Right lobe of liver (tissue), 6 donors: ENCODE measurements at regions not wholly inside any gene's neighbourhood (a gene's known extent, or its start where the extent isn't known, plus 50 kb on each side); places are given as distances from the start of the nearest gene placed in this dataset.
A peak's percentile ranks its signal among the peaks of the same experiment; 100 is the strongest.
"Not testable (repeated sequence)": the region's sequence is repeated elsewhere in the genome, so short reads cannot be mapped to it uniquely, and the experiment has no call there.

Experiments
- ATAC-seq, 4 donors: fragments of 200-7000 bp; cut with Tn5 transposase; one replicate each; pipeline ENCODE4 v1.9.1; 2020; ENCODE audit warnings: mild to moderate bottlenecking in 4 of 4, moderate library complexity in 4 of 4
- DNase-seq, 3 donors: peaks; one replicate each; pipeline ENCODE4 v3.0.0-alpha.2; 2020
- H3K27ac ChIP-seq, 3 donors: fragments of 200-600 bp; one replicate each; pipeline ENCODE4 v1.8.0; 2022
- H3K27me3 ChIP-seq, 2 donors: fragments of 200-600 bp; one replicate each; pipeline ENCODE4 v1.8.0; 2022
- H3K36me3 ChIP-seq, 4 donors: fragments of 200-600 bp; sonication (generic) in 1 of 4; one replicate each; pipeline versions ENCODE4 v1.5.1 to v1.8.0; 2017 to 2022; ENCODE audit warnings: control low read depth in 1 of 4
- H3K4me1 ChIP-seq, 4 donors: fragments of 200-600 bp; sonication (generic) in 1 of 4; one replicate each; pipeline versions ENCODE4 v1.5.1 to v1.8.0; 2017 to 2022; ENCODE audit warnings: control low read depth in 1 of 4
- H3K4me3 ChIP-seq, 3 donors: fragments of 200-600 bp; one replicate each; pipeline ENCODE4 v1.8.0; 2022
- H3K9me3 ChIP-seq, 4 donors: fragments of 200-600 bp; sonication (generic) in 1 of 4; one replicate each; pipeline versions ENCODE4 v1.5.1 to v1.8.0; 2017 to 2022; ENCODE audit warnings: control low read depth in 1 of 4
- POLR2A ChIP-seq: fragments of 450-650 bp; IDR thresholded peaks from one replicate; pipeline ENCODE4 v1.6.1; 2017; ENCODE audit warnings: antibody characterized with exemption, mild to moderate bottlenecking
- WGBS: methylation state at CpG from one replicate; pipeline ENCODE4 v1.1.6; 2018; ENCODE audit warnings: low coverage, low lambda C conversion rate; ENCODE audit not compliant: insufficient coverage; ENCODE audit errors: missing lambda C conversion rate; 5-methylcytosine and 5-hydroxymethylcytosine counted together
- intact Hi-C, 2 donors: fragments of 100-400 bp; cut with DNase I; formaldehyde crosslinking; loops; one replicate each; pipeline versions ENCODE4 v1.11.2 to v1.14.1; 2022
- TF ChIP-seq, protein P1 (sequence below), 4 donors: fragments of 200-600 bp in 3 of 4; fragments of 450-650 bp in 1 of 4; IDR thresholded peaks; one replicate each; pipeline versions ENCODE4 v1.5.1 to v1.8.0; 2016 to 2022; ENCODE audit warnings: antibody characterized with exemption in 4 of 4, mild to moderate bottlenecking in 2 of 4
- donor health status: DM: no; HTN: yes; CAD: no.
- donor health status: DM: no; HTN: no; CAD: no.
- donor health status: DM: no; HTN: no; CAD: no.
- donor health status: DM: no; HTN: yes; CAD: no.
- donor health status: DM: no; HTN: yes; CAD: no.

DNA sequence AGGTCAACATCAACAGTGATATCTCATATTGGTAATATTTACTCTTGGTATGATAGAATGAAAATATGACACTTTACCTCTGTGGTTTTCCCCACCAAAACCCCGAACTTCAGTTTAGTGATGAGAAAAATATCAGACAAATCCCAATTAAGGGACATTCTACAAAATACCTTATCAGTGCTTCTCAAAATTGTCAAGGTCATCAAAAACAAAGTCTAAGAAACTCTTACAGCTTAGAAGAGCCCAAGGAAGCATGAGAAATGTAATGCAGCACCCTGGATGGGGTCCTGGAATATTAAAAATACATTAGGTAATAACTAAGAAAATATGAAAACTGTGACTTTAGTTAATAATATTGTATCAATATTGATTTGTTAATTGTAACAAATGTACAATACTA is 148.3 kb upstream of the TFAP2D start:
- 59% methylated on average over 1 of the region's 1 CpG for WGBS
- H3K27ac ChIP-seq: no peak overlapping the region

DNA sequence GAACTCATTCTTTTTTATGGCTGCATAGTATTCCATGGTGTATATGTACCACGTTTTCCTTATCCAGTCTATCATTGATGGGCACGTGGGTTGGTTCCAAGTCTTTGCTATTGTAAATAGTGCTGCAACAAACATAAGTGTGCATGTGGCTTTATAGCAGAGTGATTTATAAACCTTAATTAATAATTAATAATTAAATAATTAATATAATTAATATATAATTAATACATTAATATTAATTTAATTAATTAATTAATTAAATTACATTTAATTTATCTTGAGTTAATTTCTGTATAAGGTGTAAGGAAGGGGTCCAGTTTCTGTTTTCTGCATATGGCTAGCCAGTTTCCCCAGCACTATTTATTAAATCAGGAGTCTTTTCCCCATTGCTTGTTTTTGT is 142.1 kb upstream of the TFAP2D start:
- DNase-seq, H3K36me3 ChIP-seq, H3K9me3 ChIP-seq, H3K27me3 ChIP-seq, H3K27ac ChIP-seq, H3K4me3 ChIP-seq, intact Hi-C loops, H3K4me1 ChIP-seq, ATAC-seq: not testable (repeated sequence)
- 83% methylated on average over 2 of the region's 2 CpGs for whole genome bisulfite sequencing

More for the DNA sequence above, 148.3 kb upstream of the TFAP2D start:
- no peaks in the 10 kb centered on the region for H3K4me1 ChIP-seq
- ATAC-seq: no peak
- no peaks in the 10 kb centered on the region for H3K9me3 ChIP-seq
- no peak overlapping the region for H3K4me3 ChIP-seq
- intact Hi-C loops: no loop called here
- DNase-seq: no peak
- no peak for TF ChIP-seq POLR2A
- TF ChIP-seq, protein P1, sequence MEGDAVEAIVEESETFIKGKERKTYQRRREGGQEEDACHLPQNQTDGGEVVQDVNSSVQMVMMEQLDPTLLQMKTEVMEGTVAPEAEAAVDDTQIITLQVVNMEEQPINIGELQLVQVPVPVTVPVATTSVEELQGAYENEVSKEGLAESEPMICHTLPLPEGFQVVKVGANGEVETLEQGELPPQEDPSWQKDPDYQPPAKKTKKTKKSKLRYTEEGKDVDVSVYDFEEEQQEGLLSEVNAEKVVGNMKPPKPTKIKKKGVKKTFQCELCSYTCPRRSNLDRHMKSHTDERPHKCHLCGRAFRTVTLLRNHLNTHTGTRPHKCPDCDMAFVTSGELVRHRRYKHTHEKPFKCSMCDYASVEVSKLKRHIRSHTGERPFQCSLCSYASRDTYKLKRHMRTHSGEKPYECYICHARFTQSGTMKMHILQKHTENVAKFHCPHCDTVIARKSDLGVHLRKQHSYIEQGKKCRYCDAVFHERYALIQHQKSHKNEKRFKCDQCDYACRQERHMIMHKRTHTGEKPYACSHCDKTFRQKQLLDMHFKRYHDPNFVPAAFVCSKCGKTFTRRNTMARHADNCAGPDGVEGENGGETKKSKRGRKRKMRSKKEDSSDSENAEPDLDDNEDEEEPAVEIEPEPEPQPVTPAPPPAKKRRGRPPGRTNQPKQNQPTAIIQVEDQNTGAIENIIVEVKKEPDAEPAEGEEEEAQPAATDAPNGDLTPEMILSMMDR (IDR thresholded peaks at IDR 0.05): no peak
- H3K27me3 ChIP-seq: no peaks in the 10 kb centered on the region
- H3K36me3 ChIP-seq: no peaks in the 10 kb centered on the region

DNA sequence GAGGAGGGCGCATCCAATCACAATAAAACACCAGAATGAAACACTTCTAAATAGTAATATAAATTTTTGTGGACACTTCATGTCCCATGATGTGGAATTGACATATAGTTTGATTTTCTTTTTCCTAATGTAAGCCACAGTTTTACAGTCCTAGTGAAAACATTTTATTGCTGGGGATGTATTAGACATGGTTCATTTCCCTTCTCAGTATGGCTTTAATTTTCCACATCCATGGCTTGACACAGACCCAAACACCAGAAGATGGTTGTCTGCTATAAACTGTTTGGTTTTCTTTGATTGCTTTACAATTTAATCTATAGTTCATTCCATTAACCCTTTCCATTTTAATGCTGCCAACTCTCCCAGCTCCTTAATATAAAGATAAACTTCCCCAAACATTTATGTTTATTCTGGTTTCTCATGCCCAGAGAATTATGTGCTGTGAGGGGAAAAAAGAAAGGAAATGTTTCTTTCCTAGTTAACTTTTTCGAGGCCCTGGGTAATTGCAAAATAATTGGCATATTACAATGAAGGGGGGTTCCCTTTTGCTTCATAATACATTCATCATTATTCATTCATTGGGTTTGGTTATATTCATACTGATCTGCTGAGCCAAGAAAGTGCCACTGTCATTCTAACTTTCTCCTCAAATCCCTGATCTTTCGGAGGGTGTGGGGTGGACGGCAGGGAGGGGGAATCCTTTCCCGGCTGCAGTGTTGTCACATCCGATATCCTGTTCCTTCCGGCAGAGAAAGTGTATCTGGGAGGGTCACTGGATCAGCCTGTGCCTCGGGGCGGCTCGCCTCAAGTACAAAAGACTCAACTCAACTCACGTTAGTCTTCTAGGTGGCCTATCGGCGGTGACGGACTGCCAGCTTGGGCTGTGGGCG is 127.6 kb upstream of the TFAP2D start:
- Histone ChIP-seq H3K4me1 (no peaks in the 10 kb centered on the region), H3K36me3 (no peaks in the 10 kb centered on the region), H3K27me3 (no peaks in the 10 kb centered on the region), H3K9me3 (no peaks in the 10 kb centered on the region), H3K4me3 (no peak overlapping the region), H3K27ac (no peak overlapping the region)
- DNase-seq (peak in 1 of 3 donors; percentile 18), ATAC-seq (no peak)
- TF ChIP-seq, protein P1 (IDR thresholded peaks at IDR 0.05): no peak
- no peak for TF ChIP-seq POLR2A
- intact Hi-C loops: no loop called here
- 59% methylated on average over 15 of the region's 15 CpGs for WGBS

DNA sequence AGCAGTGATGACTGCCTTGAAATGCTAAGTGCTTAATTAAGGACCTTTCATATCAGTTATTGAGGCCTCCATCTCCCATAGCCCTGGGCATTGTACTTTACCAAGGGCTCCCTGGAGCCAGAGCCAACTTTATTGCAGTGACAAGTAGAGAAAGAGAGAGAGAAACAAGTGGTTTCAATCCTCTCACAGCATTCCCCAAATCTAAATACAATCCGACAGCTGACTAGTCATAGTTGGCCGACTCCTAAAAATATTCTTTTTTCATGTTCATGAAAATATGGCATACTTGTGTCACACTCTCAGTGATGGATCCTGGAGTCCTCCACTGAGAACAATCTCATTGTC is 127.0 kb upstream of the TFAP2D start:
- ATAC-seq (no peak), DNase-seq (no peak)
- TF ChIP-seq POLR2A: no peak
- TF ChIP-seq, protein P1 (IDR thresholded peaks at IDR 0.05): no peak
- no peaks in the 10 kb centered on the region for H3K9me3 ChIP-seq
- H3K27ac ChIP-seq: no peak overlapping the region
- H3K4me1 ChIP-seq: no peaks in the 10 kb centered on the region
- intact Hi-C loops: no loop called here
- H3K4me3 ChIP-seq: no peak overlapping the region
- 33% methylated on average over 2 of the region's 2 CpGs for WGBS
- no peaks in the 10 kb centered on the region for H3K27me3 ChIP-seq
- no peaks in the 10 kb centered on the region for H3K36me3 ChIP-seq

DNA sequence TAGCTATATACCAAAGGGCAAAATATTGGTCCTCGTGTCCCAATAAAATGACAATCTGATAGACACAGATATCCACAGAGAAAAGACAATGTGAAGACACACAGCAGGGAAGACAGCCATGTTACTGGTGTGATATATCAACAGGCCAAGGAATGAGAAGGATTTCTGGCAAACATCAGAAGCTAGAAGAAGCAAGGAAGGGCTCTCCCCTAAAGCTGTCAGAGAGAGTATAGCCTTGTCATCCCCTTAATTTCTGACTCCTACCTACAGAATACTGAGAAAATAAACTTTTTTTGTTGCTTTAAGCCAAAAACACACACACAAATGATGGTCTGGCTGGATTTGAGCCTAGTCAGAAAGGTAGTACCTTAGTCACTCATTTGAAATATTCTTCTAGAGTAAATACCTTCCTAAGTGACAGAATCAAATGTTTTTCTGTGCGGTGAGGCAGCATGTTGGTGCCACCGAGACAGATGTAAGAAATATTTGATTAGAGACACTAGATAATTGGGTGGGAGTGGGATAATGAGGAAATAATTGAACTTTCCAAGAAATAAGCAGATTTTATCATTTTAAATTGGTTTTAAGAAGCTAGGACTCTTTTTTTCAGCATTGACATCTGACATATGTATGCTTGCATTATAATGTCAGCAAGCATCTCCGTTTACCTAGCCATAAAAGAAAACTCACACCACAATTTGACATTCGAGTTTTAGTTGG is 123.4 kb upstream of the TFAP2D start:
- no peak for ATAC-seq
- no peaks in the 10 kb centered on the region for H3K9me3 ChIP-seq
- DNase-seq: no peak
- H3K4me1 ChIP-seq: no peaks in the 10 kb centered on the region
- H3K36me3 ChIP-seq: no peaks in the 10 kb centered on the region
- H3K4me3 ChIP-seq: no peak overlapping the region
- WGBS: 43% methylated on average over 5 of the region's 5 CpGs
- H3K27ac ChIP-seq: no peak overlapping the region
- intact Hi-C loops: no loop called here
- no peaks in the 10 kb centered on the region for H3K27me3 ChIP-seq
- TF ChIP-seq POLR2A: no peak
